ENCODE measurements at regions not wholly inside any gene's neighbourhood (a gene's known extent, or its start where the extent isn't known, plus 50 kb on each side); places are given as distances from the start of the nearest gene placed in this dataset.

DNA sequence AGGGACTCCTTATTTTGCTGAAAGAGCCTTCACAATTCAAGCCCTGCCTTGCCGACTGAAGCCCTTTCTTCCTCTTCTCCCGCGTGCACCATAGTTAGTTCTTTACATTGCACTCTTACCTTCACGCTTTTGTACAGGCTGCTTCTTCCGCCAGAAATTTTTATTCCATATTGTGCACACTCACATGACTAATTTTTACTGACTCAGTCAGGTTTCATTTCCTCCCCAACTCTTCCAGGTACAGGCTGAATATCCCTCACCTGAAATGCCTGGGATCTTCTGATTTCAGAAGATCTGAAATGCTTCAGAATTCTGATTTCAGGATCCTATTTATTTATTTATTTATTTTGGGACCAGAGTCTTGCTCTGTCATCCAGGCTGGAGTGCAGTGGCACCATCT, 172.8 kb downstream of the ZNF281 start:
- H2AFZ ChIP-seq (ENCODE audit: insufficient read depth, low read depth, low read length, poor library complexity, severe bottlenecking), result no peak overlapping the region
- no peak overlapping the region for H3K4me3 Mint-ChIP-seq
- POLR2A ChIA-PET, result no interaction called here
- H4K20me1 ChIP-seq (ENCODE audit: control insufficient read depth, insufficient read depth, low read length, poor library complexity, severe bottlenecking), result no peaks in the 10 kb centered on the region
- H3K27me3 ChIP-seq (replicated peaks in 1 of 4; ENCODE audit: control extremely low read depth in 1 of 4, control insufficient read depth in 3 of 4, insufficient read depth in 4 of 4, low read length in 3 of 4), result peaks cover 0 to 10% (median 2%) of the 10 kb centered on the region in 4 experiments
- ATAC-seq (ENCODE audit: low read depth) (no peak), DNase-seq (no peak)
- CTCF ChIA-PET, result no interaction called here
- H3K27ac ChIP-seq (ENCODE audit: low read length in 2 of 2), result no peak overlapping the region
- 98% methylated on average over 5 of the region's 5 CpGs for WGBS (ENCODE audit: insufficient coverage)
- H3K4me1 Mint-ChIP-seq, result peaks cover 6% of the 10 kb centered on the region
- H3K36me3 ChIP-seq (replicated peaks in 1 of 2; ENCODE audit: control extremely low read depth in 1 of 2, control insufficient read depth in 1 of 2, extremely low read depth in 1 of 2, insufficient read depth in 2 of 2, low read length in 1 of 2), result no peaks in the 10 kb centered on the region
- no peak overlapping the region for H3K27ac Mint-ChIP-seq
- H3K4me2 ChIP-seq (replicated peaks; ENCODE audit: low read depth, low read length, poor library complexity, severe bottlenecking), result no peak overlapping the region
- TF ChIP-seq, protein P1, sequence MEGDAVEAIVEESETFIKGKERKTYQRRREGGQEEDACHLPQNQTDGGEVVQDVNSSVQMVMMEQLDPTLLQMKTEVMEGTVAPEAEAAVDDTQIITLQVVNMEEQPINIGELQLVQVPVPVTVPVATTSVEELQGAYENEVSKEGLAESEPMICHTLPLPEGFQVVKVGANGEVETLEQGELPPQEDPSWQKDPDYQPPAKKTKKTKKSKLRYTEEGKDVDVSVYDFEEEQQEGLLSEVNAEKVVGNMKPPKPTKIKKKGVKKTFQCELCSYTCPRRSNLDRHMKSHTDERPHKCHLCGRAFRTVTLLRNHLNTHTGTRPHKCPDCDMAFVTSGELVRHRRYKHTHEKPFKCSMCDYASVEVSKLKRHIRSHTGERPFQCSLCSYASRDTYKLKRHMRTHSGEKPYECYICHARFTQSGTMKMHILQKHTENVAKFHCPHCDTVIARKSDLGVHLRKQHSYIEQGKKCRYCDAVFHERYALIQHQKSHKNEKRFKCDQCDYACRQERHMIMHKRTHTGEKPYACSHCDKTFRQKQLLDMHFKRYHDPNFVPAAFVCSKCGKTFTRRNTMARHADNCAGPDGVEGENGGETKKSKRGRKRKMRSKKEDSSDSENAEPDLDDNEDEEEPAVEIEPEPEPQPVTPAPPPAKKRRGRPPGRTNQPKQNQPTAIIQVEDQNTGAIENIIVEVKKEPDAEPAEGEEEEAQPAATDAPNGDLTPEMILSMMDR (IDR thresholded peaks at IDR 0.05), result no peak
- no peak for TF ChIP-seq EZH2 (IDR thresholded peaks at IDR 0.05; ENCODE audit: borderline replicate concordance, insufficient read depth, low read depth, low read length, poor library complexity, severe bottlenecking)
- intact Hi-C loops (cut with micrococcal nuclease), result no loop called here
- no peaks in the 10 kb centered on the region for H3K9me3 ChIP-seq (ENCODE audit: control extremely low read depth in 1 of 3, control insufficient read depth in 2 of 3, insufficient read depth in 1 of 3, low read length in 2 of 3)
- H3K4me3 ChIP-seq (ENCODE audit: control extremely low read depth in 1 of 5, extremely low read depth in 1 of 5, insufficient read depth in 1 of 5, low read depth in 2 of 5, low read length in 4 of 5), result no peak overlapping the region
- H3K79me2 ChIP-seq (ENCODE audit: control insufficient read depth, insufficient read depth, low read length), result no peaks in the 10 kb centered on the region
- no peak overlapping the region for H3K9ac ChIP-seq (ENCODE audit: low read length)
- no peaks in the 10 kb centered on the region for H3K9me3 Mint-ChIP-seq (ENCODE audit: insufficient read depth)
- peaks cover 0 to 5% of the 10 kb centered on the region in 2 donors for H3K4me1 ChIP-seq (ENCODE audit: control insufficient read depth in 2 of 2, insufficient read depth in 2 of 2, low read length in 2 of 2)
- H3K27me3 Mint-ChIP-seq, result peaks cover 47% of the 10 kb centered on the region

DNA sequence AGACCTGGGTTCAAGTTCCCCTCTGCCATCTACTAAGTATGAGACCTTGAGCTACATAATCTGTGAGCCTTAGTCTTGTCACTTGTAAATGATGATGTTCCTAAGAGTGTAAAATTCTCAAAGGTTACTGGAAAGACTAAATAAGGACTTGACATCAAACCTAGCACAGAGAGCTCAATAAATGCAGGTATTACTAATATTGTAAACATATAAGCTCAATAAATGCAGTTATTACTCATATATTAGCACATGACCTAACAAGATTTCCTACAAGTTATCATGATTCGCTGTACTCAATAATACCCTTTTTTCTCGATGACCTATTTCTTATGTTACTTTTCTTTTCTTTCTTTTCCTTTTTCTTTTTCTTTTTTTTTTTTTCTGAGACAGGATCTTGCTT, 174.9 kb downstream of the ZNF281 start:
- Histone ChIP-seq H2AFZ (ENCODE audit: insufficient read depth, low read depth, low read length, poor library complexity, severe bottlenecking) (no peak overlapping the region), H3K9ac (ENCODE audit: low read length) (no peak overlapping the region), H3K27me3 (replicated peaks in 1 of 4; ENCODE audit: control extremely low read depth in 1 of 4, control insufficient read depth in 3 of 4, insufficient read depth in 4 of 4, low read length in 3 of 4) (peaks cover 0 to 6% (median 0%) of the 10 kb centered on the region in 4 experiments), H3K36me3 (replicated peaks in 1 of 2; ENCODE audit: control extremely low read depth in 1 of 2, control insufficient read depth in 1 of 2, extremely low read depth in 1 of 2, insufficient read depth in 2 of 2, low read length in 1 of 2) (no peaks in the 10 kb centered on the region), H3K9me3 (ENCODE audit: control extremely low read depth in 1 of 3, control insufficient read depth in 2 of 3, insufficient read depth in 1 of 3, low read length in 2 of 3) (no peaks in the 10 kb centered on the region), H4K20me1 (ENCODE audit: control insufficient read depth, insufficient read depth, low read length, poor library complexity, severe bottlenecking) (no peaks in the 10 kb centered on the region), H3K27ac (ENCODE audit: low read length in 2 of 2) (no peak overlapping the region), H3K4me2 (replicated peaks; ENCODE audit: low read depth, low read length, poor library complexity, severe bottlenecking) (no peak overlapping the region), H3K79me2 (ENCODE audit: control insufficient read depth, insufficient read depth, low read length) (no peaks in the 10 kb centered on the region), H3K4me3 (ENCODE audit: control extremely low read depth in 1 of 5, extremely low read depth in 1 of 5, insufficient read depth in 1 of 5, low read depth in 2 of 5, low read length in 4 of 5) (no peak overlapping the region), H3K4me1 (ENCODE audit: control insufficient read depth in 2 of 2, insufficient read depth in 2 of 2, low read length in 2 of 2) (no peaks in the 10 kb centered on the region)
- ChIA-PET POLR2A (no interaction called here), CTCF (no interaction called here)
- ATAC-seq (ENCODE audit: low read depth) (no peak), DNase-seq (no peak)
- Mint-ChIP-seq H3K4me3 (no peak overlapping the region), H3K27ac (no peak overlapping the region), H3K9me3 (ENCODE audit: insufficient read depth) (no peaks in the 10 kb centered on the region), H3K27me3 (peaks cover 33% of the 10 kb centered on the region), H3K4me1 (no peaks in the 10 kb centered on the region)
- intact Hi-C loops (cut with micrococcal nuclease), result no loop called here
- no peak for TF ChIP-seq EZH2 (IDR thresholded peaks at IDR 0.05; ENCODE audit: borderline replicate concordance, insufficient read depth, low read depth, low read length, poor library complexity, severe bottlenecking)
- TF ChIP-seq, protein P1 (IDR thresholded peaks at IDR 0.05), result no peak
- no CpG with 5 or more reads among the region's 2 CpGs for WGBS (ENCODE audit: insufficient coverage)
